ENCODE measurements at regions not wholly inside any gene's neighbourhood (a gene's known extent, or its start where the extent isn't known, plus 50 kb on each side); places are given as distances from the start of the nearest gene placed in this dataset.
"Not testable (repeated sequence)": the region's sequence is repeated elsewhere in the genome, so short reads cannot be mapped to it uniquely, and the experiment has no call there.

DNA sequence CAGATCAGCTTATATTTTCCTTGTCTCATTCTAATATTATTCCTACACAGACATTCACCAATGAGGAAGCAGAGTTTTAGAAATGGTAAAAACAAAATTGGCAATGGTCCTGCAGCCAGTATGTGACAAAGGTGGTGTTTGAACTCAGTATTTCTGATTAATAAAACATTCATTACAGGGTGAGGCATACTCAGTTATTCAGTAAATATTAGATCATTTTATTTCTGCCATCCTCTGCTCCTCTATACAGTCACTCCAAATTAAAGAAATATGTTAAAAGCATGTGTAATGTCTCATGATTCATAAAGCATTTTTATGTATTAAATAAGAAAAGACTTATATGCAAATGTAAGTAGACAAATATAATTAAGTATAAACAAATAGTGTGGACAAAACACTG lies 684.6 kb upstream of the ACO1 start:
- DNase-seq = no peak

DNA sequence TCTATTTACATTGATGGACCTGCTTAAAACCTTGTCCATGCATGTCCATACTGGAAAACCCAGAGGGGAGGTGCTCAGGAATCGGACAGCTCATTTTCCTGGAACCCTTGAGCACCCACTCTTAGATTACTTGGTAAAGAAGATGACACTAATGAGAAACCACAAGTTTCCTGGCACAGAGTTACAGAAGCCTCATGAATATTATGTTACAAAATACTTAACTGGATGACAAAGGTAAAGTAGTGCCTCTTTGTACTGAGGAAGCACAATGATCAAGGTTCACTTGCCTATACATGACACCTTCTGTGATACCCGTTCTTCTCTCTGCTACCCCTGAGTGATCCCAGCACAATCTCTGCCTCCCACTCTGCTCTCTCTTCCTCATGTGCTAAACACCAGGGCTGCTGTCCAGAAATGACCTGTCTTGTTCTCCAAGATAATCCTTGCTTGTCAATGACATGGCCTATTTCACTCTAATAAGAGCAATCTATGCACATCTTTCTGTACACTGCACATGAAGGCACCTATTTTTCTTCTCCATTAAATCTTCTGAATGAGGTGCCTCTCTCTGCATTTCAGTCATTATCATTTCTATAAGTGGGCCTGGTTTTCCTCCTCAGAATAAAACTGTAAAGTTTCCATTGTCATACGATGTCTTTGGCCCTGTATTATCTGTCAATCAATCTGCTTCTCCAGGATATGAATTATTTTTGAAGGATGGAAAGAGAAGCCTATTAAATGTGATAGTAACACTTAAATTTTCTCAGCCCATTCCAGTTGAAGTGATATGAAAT lies 684.0 kb upstream of the ACO1 start:
- DNase-seq = no peak

DNA sequence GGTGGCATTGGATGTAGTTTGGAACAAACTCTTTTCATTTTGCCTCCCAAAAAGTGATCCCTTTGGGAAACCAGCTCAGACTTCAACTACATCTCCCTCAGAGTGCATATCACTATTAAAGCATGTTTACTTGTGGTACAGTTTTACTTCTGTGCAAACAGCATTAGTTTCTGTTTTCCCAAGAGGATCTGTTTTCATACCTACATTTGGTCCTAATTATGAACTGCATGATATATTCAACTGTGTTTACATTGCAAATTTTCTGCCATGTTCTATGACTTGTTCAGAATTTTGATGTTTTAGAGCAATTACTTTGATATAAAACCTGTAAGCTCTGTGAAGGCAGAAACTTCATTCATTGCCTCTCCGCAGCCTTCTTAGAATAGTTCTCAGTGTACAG lies 681.5 kb upstream of the ACO1 start:
- DNase-seq = no peak

DNA sequence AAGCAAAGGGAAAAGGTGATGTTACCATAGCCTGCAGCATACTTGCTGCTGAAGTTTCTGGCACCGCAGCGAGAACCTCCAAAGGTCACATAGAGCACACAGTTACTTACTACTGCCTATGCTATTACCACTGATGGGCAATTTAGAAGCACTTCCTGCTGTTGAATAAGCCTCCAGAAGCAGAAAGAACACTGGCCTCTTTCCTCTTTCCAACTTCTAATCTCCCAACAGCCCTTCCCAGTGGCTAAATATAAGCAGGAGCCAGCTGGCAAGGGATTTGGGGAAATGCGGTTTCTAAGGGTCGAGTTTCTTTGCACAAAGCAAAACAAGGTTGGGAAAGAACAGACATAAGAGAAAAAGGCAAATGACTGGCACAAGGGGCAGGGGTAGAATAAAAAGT lies 669.2 kb upstream of the ACO1 start:
- no peak for DNase-seq

DNA sequence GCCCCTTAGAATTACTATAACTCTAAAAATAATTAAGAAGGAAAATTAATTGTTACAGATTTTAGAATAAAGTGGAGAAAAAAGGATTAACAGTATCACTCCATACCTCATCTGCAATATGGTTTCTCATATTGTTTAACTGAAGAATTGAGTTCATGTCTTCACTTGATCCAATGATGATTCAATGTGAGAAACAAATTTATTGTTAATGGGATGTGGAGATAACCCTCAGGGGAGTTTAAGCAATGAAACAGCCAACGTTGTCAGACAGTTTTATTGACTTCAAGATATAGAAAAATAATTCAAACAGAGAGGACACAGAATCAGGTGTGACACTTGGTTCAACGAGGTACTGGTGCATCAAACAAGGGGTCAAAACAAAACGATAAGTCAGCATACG lies 665.2 kb upstream of the ACO1 start:
- DNase-seq = no peak

DNA sequence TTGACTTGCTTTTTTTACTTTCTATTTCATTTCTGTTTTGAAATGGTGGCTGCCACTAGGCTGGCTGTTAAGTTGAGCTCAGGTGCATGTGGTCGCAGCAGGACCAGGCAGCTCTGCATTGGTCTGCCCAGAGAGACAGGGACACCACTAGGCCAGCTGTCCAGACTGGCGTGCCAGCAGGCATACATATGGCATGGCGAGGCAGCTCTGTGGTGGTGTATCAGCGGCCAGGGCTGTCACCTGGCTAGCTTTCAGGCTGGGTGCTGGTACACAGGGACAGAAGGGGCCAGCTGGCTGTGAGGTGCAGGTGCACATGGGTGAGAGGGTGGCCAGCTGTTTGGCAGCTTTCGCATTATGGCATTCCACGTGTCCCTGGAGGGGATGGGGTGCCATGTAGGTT lies 654.0 kb upstream of the ACO1 start:
- no peak for DNase-seq

DNA sequence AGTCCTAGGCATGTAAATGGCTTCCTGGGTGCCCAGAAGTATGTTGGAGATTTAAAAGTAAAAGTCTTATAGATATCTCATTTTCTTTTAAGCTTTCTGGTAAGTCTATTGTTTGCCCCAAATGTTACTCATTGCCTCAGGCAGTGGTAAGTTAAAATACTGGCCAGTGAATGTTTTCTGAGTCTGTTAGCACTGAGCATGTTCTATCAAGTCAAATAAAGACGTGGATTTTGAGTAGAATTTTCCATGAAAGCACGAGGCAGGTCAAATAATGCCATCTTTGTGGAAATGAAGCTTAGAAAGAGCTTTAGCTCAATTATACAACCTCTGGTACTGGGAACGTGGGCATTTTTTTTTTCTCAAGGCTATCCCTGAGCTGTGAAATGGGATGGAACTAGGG lies 651.3 kb upstream of the ACO1 start:
- no peak for DNase-seq

DNA sequence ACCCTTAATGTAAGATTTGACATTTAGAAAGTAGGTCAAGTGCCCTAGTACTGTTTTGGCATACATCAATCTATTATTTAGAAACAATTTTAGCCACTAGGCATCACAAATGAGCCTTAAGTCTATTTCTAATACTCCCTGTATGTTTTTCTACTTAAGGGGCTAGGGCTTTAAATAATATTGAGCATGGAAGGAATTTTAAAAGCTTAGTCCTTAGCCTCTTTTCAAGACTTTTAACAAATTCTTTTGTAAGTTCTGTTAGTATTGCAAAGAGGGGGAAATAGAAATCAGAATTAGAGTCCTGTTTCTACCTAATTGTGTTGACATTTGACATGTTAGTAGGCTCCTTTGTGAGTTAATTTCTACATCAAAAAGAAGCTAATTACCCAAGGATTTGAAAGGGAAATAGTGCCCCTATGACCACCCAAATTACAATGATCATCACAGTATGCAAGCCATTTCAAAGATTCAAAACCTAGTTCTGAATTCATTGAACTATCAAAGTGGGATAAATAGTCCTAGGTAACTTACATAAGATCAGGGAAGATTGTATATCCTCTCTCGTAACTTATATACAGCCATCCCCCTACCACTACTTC lies 647.8 kb upstream of the ACO1 start:
- no peak for DNase-seq

DNA sequence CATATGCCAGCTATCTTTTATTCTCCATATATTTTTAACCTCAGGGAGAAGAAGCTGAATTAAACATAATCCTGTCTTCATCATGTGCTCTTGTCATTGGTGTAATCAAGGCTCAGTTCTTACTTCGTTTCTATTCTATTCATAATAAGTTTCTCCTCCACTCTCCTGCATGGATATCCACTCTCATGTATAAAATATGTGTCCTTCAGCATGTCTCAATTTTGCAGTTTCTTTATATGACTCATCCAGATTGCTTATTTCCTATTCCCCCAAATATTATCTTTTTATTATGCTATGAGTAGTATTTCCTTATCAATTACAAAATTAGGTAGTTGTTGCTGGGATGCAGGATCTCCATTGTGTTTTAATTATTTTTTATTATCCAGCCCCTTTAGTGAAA lies 643.7 kb upstream of the ACO1 start:
- DNase-seq = no peak

DNA sequence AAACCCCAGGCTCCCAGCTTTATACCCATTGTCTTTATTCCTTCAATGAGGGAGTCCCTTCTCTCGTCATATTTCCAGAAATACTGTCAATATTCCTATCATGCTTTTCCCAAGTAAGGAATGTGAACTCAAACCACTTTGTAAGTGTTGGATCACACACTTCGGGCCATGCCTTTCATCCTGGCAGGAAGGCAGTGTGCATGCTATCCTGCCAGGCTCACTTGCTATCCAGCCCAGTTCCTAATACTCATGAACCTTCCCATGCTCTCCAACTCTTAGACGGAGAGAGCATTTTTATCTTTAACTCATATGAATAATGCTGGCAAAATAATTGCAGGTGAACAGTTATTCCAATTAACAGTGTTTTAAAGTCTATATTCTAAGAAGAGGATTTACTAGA lies 639.9 kb upstream of the ACO1 start:
- DNase-seq = no peak

DNA sequence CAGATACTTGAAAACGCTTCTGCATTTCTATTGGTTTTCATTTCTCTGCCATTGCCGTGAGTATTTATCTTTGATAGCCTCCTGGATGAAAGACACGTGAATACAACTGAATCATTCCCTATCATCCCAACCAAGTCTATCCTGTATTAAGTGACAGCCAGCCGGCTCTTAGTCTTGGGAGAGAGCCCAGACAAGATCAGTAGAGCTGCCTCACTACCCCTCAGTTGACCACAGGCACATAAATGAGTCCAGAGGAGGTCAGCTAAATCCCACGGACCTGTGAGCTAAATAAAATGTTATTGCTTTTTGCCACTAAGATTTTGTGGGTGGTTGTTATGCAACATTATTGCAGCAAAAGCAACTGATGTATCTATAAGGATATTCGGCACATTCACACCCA lies 639.0 kb upstream of the ACO1 start:
- DNase-seq = no peak

DNA sequence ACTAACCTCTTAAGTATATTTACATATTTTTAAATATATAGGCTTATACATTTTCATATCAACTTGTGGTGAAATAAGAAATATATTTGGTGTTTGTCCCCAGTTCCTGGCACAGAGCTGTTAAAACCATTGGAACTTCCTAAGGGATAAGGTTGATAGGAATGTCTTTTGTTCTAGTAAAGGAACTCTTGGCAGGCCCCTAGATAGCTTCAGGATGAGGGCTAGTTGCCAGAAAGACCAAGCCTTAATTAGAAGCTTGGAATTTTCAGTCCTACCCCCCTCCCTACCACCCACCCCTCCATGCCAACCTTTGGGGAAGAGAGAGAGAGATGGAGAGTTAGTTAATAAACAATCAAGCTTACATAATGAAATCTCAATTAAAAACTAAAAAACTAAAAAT lies 638.6 kb upstream of the ACO1 start:
- DNase-seq = no peak

DNA sequence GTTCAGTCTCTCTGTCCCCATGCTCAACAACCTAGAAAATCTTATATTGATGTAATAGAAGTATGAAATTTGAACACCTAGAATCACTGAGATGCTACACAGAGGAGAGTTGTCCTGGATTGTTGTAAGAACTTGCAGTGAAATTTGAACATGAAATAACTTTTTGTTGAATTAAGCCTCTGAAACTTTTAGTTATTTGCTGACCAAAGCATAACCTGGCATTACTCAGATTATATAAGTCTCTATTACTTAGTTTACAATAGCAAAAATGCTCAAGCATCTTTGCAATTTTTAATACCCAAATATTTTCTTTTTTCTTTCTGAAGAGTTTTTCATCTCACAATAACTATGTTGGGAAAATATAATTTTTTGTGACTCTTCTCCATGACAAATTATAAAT lies 630.7 kb upstream of the ACO1 start:
- DNase-seq = no peak

DNA sequence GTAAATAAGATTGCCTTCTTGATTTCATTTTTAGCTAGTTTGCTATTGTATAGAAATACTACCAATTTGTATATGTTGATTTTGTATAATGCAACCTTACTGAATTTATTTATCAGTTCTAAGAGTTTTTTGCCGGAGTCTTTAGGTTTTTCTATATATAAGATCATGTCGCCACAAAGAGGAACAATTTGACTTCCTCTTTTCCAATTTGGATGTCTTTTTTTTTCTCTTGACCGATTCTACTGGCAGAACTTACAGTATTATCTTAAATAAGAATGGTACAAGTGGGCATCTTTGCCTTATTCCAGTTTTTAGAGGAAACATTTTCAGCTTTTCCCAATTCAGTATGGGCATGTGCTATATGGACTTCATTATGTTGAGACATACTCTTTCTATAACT lies 624.7 kb upstream of the ACO1 start:
- DNase-seq = no peak

DNA sequence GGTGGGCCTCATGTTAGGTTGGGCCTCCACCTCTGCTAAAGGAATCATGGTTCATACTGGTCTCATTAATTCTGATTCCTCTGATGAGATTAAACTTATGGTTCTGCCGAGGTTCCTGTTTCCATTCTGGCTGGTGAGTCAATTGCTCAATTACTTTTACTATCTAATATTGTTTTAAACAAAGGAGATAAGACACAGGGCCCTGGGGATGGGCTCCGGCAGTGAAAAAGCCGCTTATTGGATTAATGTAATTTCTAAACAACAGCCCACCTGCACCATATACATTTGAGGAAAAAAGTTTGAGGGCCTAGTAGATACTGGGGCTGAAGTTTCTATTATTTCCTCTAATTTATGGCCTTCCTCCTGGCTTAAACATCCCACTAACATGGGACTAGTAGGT lies 610.4 kb upstream of the ACO1 start:
- not testable (repeated sequence) for DNase-seq

DNA sequence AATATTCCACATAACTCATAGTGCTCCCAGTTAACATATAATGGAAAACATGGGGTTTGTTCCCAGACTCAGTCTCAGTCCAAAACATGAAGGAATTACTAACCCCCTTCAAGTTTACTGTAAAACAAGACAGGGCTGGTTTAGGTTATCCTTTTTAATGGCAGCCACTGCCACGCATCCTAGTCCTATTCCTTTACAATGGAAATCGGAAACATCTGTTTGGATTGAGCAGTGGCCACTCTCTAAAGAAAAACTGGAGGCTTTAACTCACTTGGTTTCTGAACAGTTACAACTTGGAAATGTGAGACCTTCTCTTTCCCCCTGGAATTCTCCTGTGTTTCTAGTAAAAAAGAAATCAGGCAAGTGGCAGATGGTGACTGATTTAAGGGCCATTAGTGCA lies 609.9 kb upstream of the ACO1 start:
- no peak for DNase-seq

DNA sequence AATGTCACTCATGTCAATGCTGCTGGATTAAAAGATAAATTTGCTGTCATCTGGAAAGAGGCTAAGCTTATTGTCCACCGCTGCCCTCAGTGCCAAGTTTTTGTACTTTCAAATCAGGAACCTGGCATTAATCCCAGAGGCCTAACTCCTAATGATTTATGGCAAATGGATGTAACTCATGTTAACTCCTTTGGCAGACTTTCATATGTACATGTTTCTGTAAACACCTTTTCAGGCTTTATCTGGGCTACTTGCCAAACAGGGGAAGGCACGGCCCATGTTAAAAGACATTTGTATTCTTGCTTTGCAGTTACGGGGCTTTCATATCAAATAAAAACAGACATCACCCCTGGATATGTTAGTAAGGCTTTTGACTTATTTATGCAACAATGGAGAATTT lies 608.0 kb upstream of the ACO1 start:
- DNase-seq = no peak

DNA sequence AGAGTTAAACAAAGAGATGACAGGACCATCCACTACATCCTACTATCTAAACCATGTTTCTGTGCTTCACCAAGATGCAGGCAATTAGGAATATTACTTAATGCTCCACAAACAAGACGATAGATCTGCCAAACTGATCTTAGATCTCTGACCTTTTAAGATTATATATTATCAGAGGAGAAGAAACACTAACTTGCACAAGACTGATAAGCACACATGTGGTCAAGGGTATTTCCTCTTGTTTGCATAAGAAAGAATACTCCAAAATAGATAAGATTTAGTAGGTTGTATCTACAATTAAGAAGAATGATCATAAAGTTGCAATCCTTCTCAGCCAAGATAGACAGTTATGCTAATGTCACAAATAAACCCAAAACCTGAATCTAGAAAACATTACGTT lies 601.0 kb upstream of the ACO1 start:
- no peak for DNase-seq

DNA sequence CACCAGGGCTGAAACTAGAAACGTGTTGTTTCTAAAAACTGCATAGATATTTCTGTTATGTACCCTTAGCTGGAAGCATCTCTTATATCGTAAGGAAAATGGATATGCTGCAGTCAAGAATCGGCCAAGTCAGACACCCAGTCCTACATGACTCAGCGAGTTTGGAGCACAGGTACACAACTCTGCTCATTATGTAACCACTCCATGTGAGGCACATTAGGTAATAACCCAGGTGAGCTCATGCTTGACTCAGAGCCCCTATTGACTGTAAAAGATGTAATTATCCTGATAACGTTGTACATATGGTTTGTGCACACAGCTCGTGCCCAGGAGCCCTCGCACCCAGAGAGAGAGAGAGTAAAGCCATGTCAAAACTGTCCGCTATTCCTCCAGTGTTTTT lies 593.7 kb upstream of the ACO1 start:
- DNase-seq = no peak

DNA sequence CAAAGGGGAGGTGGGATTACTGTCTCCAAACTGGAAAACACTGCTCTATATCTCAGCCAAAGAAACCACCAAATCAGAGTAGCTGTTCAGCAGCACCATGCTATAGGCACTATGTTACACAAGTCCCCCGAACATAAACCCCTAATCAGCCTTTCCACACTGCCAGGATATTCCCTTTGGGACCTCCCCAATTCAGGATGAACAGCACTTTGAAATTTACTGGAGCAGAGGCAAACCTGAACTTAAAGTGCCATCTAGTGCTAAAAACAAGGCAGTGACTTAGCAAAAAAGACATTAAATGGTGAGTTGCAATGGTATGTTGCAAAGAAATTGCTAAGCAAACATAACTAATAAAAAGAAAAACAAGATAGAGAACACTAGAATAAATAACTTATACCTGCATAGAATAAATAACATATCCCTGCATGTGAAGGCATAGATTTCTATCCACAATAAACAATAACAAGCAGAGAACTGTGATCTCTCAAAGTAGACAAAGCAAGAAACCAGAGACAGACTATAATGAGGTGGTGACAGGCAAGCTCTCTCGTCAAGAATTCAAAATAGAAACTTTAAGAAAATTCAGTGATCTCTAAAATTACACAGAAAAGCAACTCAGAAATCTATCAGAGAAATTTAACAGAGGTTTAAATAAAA lies 584.4 kb upstream of the ACO1 start:
- no peak for DNase-seq

DNA sequence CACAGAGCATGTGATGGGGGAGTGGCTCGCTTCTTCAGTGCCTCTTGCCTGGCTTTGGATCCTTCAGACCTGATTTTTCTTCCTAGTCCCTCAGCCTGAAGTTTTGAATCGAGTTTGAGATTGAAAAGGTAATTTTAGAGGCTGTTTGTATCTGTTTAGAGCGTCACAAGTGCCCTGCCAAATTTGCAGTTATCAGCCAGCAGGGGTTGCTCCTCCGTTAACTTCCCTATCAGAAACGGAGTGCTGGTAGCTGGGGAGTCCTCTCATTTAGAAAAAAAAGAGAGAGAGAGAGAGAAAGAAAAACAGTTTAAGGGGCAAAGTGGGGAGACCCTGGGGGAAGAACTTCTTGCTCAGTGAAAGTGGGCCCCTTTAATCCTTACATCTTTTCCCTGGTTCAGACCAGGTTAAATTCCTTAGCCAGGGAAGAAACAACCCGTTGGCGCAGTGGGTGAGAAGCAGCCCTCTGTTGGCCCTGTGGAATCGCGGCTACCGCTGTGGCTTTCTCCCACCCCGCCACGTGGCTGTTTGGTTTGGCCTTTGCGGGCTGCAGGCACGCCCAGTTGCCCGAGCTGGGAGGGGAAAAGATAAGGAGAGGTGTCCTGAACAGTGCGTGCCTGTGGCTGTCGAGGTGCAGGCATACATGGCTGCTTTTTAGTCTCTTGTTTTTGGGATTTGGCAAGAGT lies 576.7 kb upstream of the ACO1 start:
- no peak for DNase-seq

DNA sequence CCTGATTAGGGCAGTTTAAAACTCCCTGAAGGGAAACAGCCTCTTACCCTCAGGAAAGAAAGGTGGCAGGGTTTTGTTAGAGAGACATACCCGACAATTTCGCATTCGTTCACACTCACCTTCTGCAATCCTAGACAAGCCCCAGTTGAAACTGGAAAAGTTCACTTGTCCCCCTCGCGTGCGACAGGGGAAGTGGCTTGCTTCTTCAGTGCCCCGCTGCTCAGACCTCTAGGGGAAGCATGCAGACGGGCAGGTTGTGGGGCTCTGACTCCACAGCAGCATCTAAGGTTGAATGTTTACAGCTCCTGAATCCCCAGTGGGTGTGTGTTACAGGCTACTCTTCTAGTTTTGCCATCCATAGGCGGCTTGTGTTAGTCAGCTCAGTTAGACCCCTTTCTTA lies 575.7 kb upstream of the ACO1 start:
- no peak for DNase-seq

DNA sequence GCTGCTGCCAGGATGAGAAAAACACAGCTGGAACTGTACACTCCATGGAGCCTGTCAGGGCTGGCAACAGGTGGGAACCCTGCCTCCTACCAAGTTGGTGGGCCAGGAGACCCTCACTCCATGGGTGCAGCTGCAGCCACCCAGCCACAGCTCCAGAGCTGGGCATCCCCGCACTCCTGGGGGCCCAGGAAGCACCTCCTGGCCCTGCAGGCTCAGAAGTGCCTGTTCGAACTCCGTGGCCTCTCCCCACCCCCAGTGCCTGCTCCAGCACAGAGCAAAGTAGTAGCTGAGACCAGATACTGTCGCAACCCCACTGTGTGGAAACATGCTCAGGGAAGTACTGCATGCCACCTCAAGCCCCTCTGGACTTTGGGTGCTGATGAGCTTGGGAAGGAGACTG lies 564.0 kb upstream of the ACO1 start:
- no peak for DNase-seq

DNA sequence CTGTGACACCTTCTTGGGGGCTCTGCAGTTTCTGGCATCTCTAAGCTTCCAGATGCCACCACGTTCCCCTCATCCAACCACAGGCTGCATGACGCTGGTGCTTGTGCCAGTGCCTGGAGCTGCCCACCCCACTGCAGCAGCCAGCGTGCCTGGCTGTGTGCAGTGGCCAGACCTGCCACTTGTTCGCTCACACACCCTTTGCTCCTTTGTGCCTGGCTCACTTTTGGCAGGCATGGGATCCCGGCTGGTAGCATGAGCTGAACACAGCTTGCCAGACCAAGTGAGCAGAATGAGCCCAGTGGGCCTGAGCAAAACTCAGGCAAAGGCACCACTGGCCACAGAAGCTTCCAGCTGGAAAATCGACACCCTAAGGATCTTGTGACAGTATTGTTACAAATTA lies 562.9 kb upstream of the ACO1 start:
- DNase-seq = no peak

Data from DMS79 (cell line).